CD4-positive, alpha-beta T cell (primary cell): ENCODE measurements at regions not wholly inside any gene's neighbourhood (a gene's known extent, or its start where the extent isn't known, plus 50 kb on each side); places are given as distances from the start of the nearest gene placed in this dataset.

Experiments used
- ATAC-seq: fragments of 200-7000 bp; cut with Tn5 transposase; one replicate; pipeline ENCODE4 v1.10.0; 2022; ENCODE audit warnings: mild to moderate bottlenecking; ENCODE audit not compliant: poor library complexity
- CTCF ChIA-PET: fragments of 350-600 bp; sonication (Branson Sonifier 250); formaldehyde crosslinking; loops from one replicate; lab custom pipeline; 2021; ENCODE audit warnings: antibody characterized with exemption, inconsistent platforms; lab: Charles Lee
- POLR2A ChIA-PET: fragments of 350-600 bp; sonication (Branson Sonifier 250); formaldehyde crosslinking; loops from one replicate; lab custom pipeline; 2021; ENCODE audit warnings: antibody characterized with exemption, inconsistent platforms; lab: Charles Lee
- DNase-seq, 14 experiments: peaks; one replicate each; pipeline ENCODE4 v3.0.0-alpha.2; 2013 to 2020; ENCODE audit warnings: mixed read lengths in 2 of 14
- H3K27ac ChIP-seq, 2 donors: one replicate each; pipeline versions ENCODE4 v1.5.1 to v1.7.0; 2013; ENCODE audit warnings: low read length in 2 of 2, low read depth in 1 of 2, mild to moderate bottlenecking in 1 of 2
- H3K27me3 ChIP-seq, 2 experiments: 1 replicate in 1 of 2; 2 replicates in 1 of 2; pipeline versions ENCODE4 v1.6.1 to v1.7.0; 2013; ENCODE audit warnings: low read length in 2 of 2, control low read depth in 1 of 2, mild to moderate bottlenecking in 1 of 2, moderate library complexity in 1 of 2; ENCODE audit not compliant: insufficient read depth in 2 of 2, control insufficient read depth in 1 of 2
- H3K36me3 ChIP-seq: one replicate; pipeline ENCODE4 v1.6.1; 2013; ENCODE audit warnings: low read length, control low read depth; ENCODE audit not compliant: insufficient read depth
- H3K4me1 ChIP-seq: one replicate; pipeline ENCODE4 v1.6.1; 2013; ENCODE audit warnings: low read length, control low read depth; ENCODE audit not compliant: insufficient read depth
- H3K4me3 ChIP-seq: one replicate; pipeline ENCODE4 v1.5.1; 2013; ENCODE audit warnings: mild to moderate bottlenecking, low read length, moderate library complexity
- H3K9me3 ChIP-seq, 2 experiments: 1 replicate in 1 of 2; 2 replicates in 1 of 2; pipeline versions ENCODE4 v1.6.1 to v1.7.0; 2013; ENCODE audit warnings: low read length in 2 of 2, mild to moderate bottlenecking in 2 of 2, control low read depth in 1 of 2, moderate library complexity in 1 of 2; ENCODE audit not compliant: control insufficient read depth in 1 of 2, insufficient read depth in 1 of 2
- H3K27ac Mint-ChIP-seq: one replicate; pipeline ENCODE4 v1.8.0; 2020; ENCODE audit warnings: mixed read lengths
- H3K27me3 Mint-ChIP-seq: one replicate; pipeline ENCODE4 v1.8.0; 2021; ENCODE audit warnings: mixed read lengths
- H3K36me3 Mint-ChIP-seq: one replicate; pipeline ENCODE4 v1.8.0; 2021; ENCODE audit warnings: low read depth, mixed read lengths
- H3K4me1 Mint-ChIP-seq: one replicate; pipeline ENCODE4 v1.8.0; 2021; ENCODE audit warnings: low read depth, mixed read lengths
- H3K4me3 Mint-ChIP-seq: one replicate; pipeline ENCODE4 v1.8.0; 2020; ENCODE audit warnings: mild to moderate bottlenecking, mixed read lengths
- H3K9me3 Mint-ChIP-seq: one replicate; pipeline ENCODE4 v1.8.0; 2020; ENCODE audit warnings: mixed read lengths
- CTCF ChIP-seq: fragments of 200-600 bp; IDR thresholded peaks from one replicate; pipeline ENCODE4 v1.8.0; 2022; ENCODE audit warnings: antibody characterized with exemption, mild to moderate bottlenecking
- intact Hi-C, 2 experiments: fragments of 100-400 bp; cut with DNase I in 1 of 2; cut with micrococcal nuclease in 1 of 2; formaldehyde crosslinking; loops; one replicate each; pipeline versions ENCODE4 v1.15.1 to v1.9.0; 2023 to 2025; cut with DNase I, micrococcal nuclease

- H3K27ac Mint-ChIP-seq: no peak overlapping the region
- ATAC-seq: no peak
- no peak overlapping the region for H3K4me3 Mint-ChIP-seq
- no peak for DNase-seq
- H3K4me3 ChIP-seq: no peak overlapping the region
- no peak for TF ChIP-seq CTCF
- no peak overlapping the region for H3K27ac ChIP-seq
- intact Hi-C loops: no loop called here
- H3K36me3 Mint-ChIP-seq: no peaks in the 10 kb centered on the region
- no peaks in the 10 kb centered on the region for H3K36me3 ChIP-seq
- H3K27me3 Mint-ChIP-seq: peaks cover 4% of the 10 kb centered on the region
- no peaks in the 10 kb centered on the region for H3K9me3 Mint-ChIP-seq
- CTCF ChIA-PET: no interaction called here
- no peaks in the 10 kb centered on the region for H3K4me1 Mint-ChIP-seq
- H3K9me3 ChIP-seq: peaks cover 0 to 26% of the 10 kb centered on the region in 2 experiments
- no peaks in the 10 kb centered on the region for H3K27me3 ChIP-seq
- no peaks in the 10 kb centered on the region for H3K4me1 ChIP-seq
- POLR2A ChIA-PET: no interaction called here
Observed at GRCh38 chr22:48559647-48560388, 1267.9 kb downstream of the BRD1 start.

GRCh38 chr22:48558606-48559402, 1268.9 kb downstream of the BRD1 start:
- intact Hi-C loops: no loop called here
- Histone ChIP-seq H3K9me3 (peaks cover 0 to 26% of the 10 kb centered on the region in 2 experiments), H3K27ac (no peak overlapping the region), H3K4me1 (no peaks in the 10 kb centered on the region), H3K36me3 (no peaks in the 10 kb centered on the region), H3K4me3 (no peak overlapping the region), H3K27me3 (no peaks in the 10 kb centered on the region)
- ATAC-seq: no peak
- Mint-ChIP-seq H3K4me3 (no peak overlapping the region), H3K9me3 (no peaks in the 10 kb centered on the region), H3K36me3 (no peaks in the 10 kb centered on the region), H3K4me1 (no peaks in the 10 kb centered on the region), H3K27me3 (peaks cover 1% of the 10 kb centered on the region), H3K27ac (no peak overlapping the region)
- ChIA-PET CTCF (no interaction called here), POLR2A (no interaction called here)
- no peak for TF ChIP-seq CTCF
- DNase-seq: no peak

- CTCF ChIA-PET: no interaction called here
- POLR2A ChIA-PET: no interaction called here
- H3K4me3 Mint-ChIP-seq: no peak overlapping the region
- Histone ChIP-seq H3K9me3 (peaks cover 0 to 20% of the 10 kb centered on the region in 2 experiments), H3K36me3 (no peaks in the 10 kb centered on the region), H3K27me3 (no peaks in the 10 kb centered on the region), H3K4me1 (no peaks in the 10 kb centered on the region), H3K4me3 (no peak overlapping the region), H3K27ac (no peak overlapping the region)
- H3K27ac Mint-ChIP-seq: no peak overlapping the region
- no peaks in the 10 kb centered on the region for H3K27me3 Mint-ChIP-seq
- no peaks in the 10 kb centered on the region for H3K36me3 Mint-ChIP-seq
- no peak for DNase-seq
- no peak for TF ChIP-seq CTCF
- no peak for ATAC-seq
- intact Hi-C loops: no loop called here
- H3K4me1 Mint-ChIP-seq: no peaks in the 10 kb centered on the region
- no peaks in the 10 kb centered on the region for H3K9me3 Mint-ChIP-seq
Observed at GRCh38 chr22:48558016-48558415, 1269.7 kb downstream of the BRD1 start.
